HEK293 (cell line): ENCODE measurements at regions not wholly inside any gene's neighbourhood (a gene's known extent, or its start where the extent isn't known, plus 50 kb on each side); places are given as distances from the start of the nearest gene placed in this dataset.
"Not testable (repeated sequence)": the region's sequence is repeated elsewhere in the genome, so short reads cannot be mapped to it uniquely, and the experiment has no call there.

ENCODE experiments used
- CTCF ChIA-PET: fragments of 350-600 bp; formaldehyde crosslinking; extraction: SDS; loops from one replicate; lab custom pipeline; 2021; ENCODE audit warnings: antibody characterized with exemption; lab: Yijun Ruan, JAX
- POLR2A ChIA-PET: fragments of 300-600 bp; formaldehyde crosslinking; extraction: SDS; loops from one replicate; lab custom pipeline; 2020; ENCODE audit warnings: antibody characterized with exemption, inconsistent platforms; lab: Yijun Ruan, JAX
- H3K27ac ChIP-seq: fragments of 200-500 bp; sonication (Bioruptor generic); 2 replicates; pipeline ENCODE4 v1.5.1; 2014; ENCODE audit warnings: low read depth, low read length, control low read depth, inconsistent platforms; ENCODE audit errors: extremely low read depth
- H3K36me3 ChIP-seq, 2 experiments: fragments of 200-500 bp in 1 of 2; sonication (Bioruptor generic) in 1 of 2; 1 replicate in 1 of 2; 2 replicates in 1 of 2; pipeline ENCODE4 v1.5.1; 2014 to 2017; ENCODE audit warnings: inconsistent platforms in 2 of 2, low read length in 2 of 2; ENCODE audit not compliant: control insufficient read depth in 2 of 2, insufficient read depth in 1 of 2
- H3K4me1 ChIP-seq: fragments of 200-500 bp; sonication (Bioruptor generic); 2 replicates; pipeline ENCODE4 v1.5.1; 2014; ENCODE audit warnings: mild to moderate bottlenecking, low read length, inconsistent platforms; ENCODE audit not compliant: control insufficient read depth, insufficient read depth
- H3K4me3 ChIP-seq: 2 replicates; pipeline ENCODE4 v1.5.1; 2011; ENCODE audit warnings: low read depth, mild to moderate bottlenecking, control low read depth, low read length, moderate library complexity
- H3K9me3 ChIP-seq: fragments of 200-500 bp; sonication (Bioruptor generic); 2 replicates; pipeline ENCODE4 v1.5.1; 2014; ENCODE audit warnings: low read depth, low read length, inconsistent platforms; ENCODE audit not compliant: control insufficient read depth, insufficient read depth
- HOXC10 ChIP-seq: sonication (generic); formaldehyde crosslinking; IDR thresholded peaks from 2 replicates; pipeline ENCODE4 v1.8.1; 2023; ENCODE audit warnings: mild to moderate bottlenecking, missing genetic modification reagents
- IKZF3 ChIP-seq: fragments of 450-650 bp; IDR thresholded peaks from 2 replicates; pipeline ENCODE4 v1.5.0; 2018; ENCODE audit warnings: missing biosample characterization, mild to moderate bottlenecking, missing genetic modification characterization, moderate library complexity
- PRDM6 ChIP-seq: fragments of 450-650 bp; formaldehyde crosslinking; IDR thresholded peaks from 2 replicates; pipeline ENCODE4 v1.5.1; 2017; ENCODE audit warnings: missing biosample characterization, missing genetic modification characterization
- SETDB1 ChIP-seq: IDR thresholded peaks from one replicate; pipeline ENCODE4 v1.6.1; 2017; ENCODE audit warnings: mild to moderate bottlenecking, low read length, moderate library complexity, mixed read lengths; ENCODE audit not compliant: insufficient read length
- ZBTB10 ChIP-seq: fragments of 450-650 bp; formaldehyde crosslinking; IDR thresholded peaks from 2 replicates; pipeline ENCODE4 v1.5.1; 2016; ENCODE audit warnings: missing biosample characterization, missing genetic modification characterization
- ZFP41 ChIP-seq: fragments of 450-650 bp; formaldehyde crosslinking; IDR thresholded peaks from 2 replicates; pipeline ENCODE4 v1.5.1; 2016; ENCODE audit warnings: missing biosample characterization, missing genetic modification characterization, borderline replicate concordance
- ZNF10 ChIP-seq: fragments of 450-650 bp; formaldehyde crosslinking; IDR thresholded peaks from 2 replicates; pipeline ENCODE4 v1.5.1; 2017; ENCODE audit warnings: missing biosample characterization, missing genetic modification characterization
- ZNF112 ChIP-seq: fragments of 450-650 bp; formaldehyde crosslinking; IDR thresholded peaks from 2 replicates; pipeline ENCODE4 v1.5.0; 2017; ENCODE audit warnings: missing biosample characterization, missing genetic modification characterization
- ZNF184 ChIP-seq: fragments of 450-650 bp; IDR thresholded peaks from 2 replicates; pipeline ENCODE4 v1.5.1; 2018; ENCODE audit warnings: missing biosample characterization, mild to moderate bottlenecking, missing genetic modification characterization
- ZNF341 ChIP-seq: fragments of 450-650 bp; formaldehyde crosslinking; IDR thresholded peaks from 2 replicates; pipeline ENCODE4; 2016; ENCODE audit warnings: low read depth, missing biosample characterization, missing genetic modification characterization
- ZNF510 ChIP-seq: fragments of 450-650 bp; formaldehyde crosslinking; IDR thresholded peaks from 2 replicates; pipeline ENCODE4 v1.5.1; 2018; ENCODE audit warnings: mild to moderate bottlenecking, missing genetic modification characterization, missing biosample characterization; ENCODE audit not compliant: insufficient replicate concordance
- ZNF600 ChIP-seq: fragments of 450-650 bp; formaldehyde crosslinking; IDR thresholded peaks from 2 replicates; pipeline ENCODE4 v1.5.1; 2016; ENCODE audit warnings: missing biosample characterization, missing genetic modification characterization
- ZNF639 ChIP-seq: fragments of 450-650 bp; formaldehyde crosslinking; IDR thresholded peaks from 2 replicates; pipeline ENCODE4 v1.5.1; 2016; ENCODE audit warnings: missing biosample characterization, missing genetic modification characterization
- ZNF747 ChIP-seq: fragments of 450-650 bp; formaldehyde crosslinking; IDR thresholded peaks from 2 replicates; pipeline ENCODE4 v1.5.1; 2016; ENCODE audit warnings: missing biosample characterization, missing genetic modification characterization
- TF ChIP-seq, protein P1 (sequence below): fragments of 450-650 bp; formaldehyde crosslinking; IDR thresholded peaks from 2 replicates; pipeline ENCODE4 v1.5.1; 2017; ENCODE audit warnings: missing biosample characterization, missing genetic modification characterization
- TF ChIP-seq, protein P2 (sequence below): fragments of 450-650 bp; formaldehyde crosslinking; IDR thresholded peaks from 2 replicates; pipeline ENCODE4 v1.5.1; 2016; ENCODE audit warnings: missing biosample characterization, missing genetic modification characterization
- TF ChIP-seq, protein P3 (sequence below): fragments of 450-650 bp; formaldehyde crosslinking; IDR thresholded peaks from 2 replicates; pipeline ENCODE4 v1.5.1; 2016; ENCODE audit warnings: missing biosample characterization, missing genetic modification characterization

GRCh38 chr12:19625551-19625950, 186.3 kb downstream of the AEBP2 start:
- H3K27ac ChIP-seq, H3K9me3 ChIP-seq, H3K4me1 ChIP-seq, POLR2A ChIA-PET, H3K4me3 ChIP-seq, CTCF ChIA-PET, H3K36me3 ChIP-seq: not testable (repeated sequence)
- TF ChIP-seq ZNF510: peak; percentile 86
- peak; percentile 18 for TF ChIP-seq SETDB1

DNA sequence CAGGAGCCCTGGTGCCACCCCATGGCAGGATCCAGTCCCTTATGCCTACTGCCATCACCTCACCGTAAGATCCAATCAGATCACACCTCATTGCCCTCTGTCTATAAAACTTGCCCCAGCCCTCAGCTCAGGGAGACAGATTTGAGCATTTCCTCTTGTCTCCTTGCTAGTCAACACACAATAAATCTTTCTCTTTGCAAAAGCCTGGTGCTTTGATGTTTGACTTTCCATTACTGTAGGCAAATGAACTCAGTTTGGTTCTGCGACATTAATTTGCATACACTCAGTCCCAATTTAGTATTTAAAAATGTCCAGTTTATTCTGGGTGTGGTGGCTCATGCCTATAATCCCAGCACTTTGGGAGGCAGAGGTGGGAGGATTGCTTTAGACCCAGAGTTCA, 188.4 kb downstream of the AEBP2 start:
- no peaks in the 10 kb centered on the region for H3K9me3 ChIP-seq
- POLR2A ChIA-PET: no interaction called here
- H3K36me3 ChIP-seq: no peaks in the 10 kb centered on the region
- TF ChIP-seq ZNF639 (tag by site-specific recombination) (no peak), ZFP41 (tag by site-specific recombination) (no peak), ZNF747 (tag by site-specific recombination) (no peak)
- CTCF ChIA-PET: no interaction called here
- no peaks in the 10 kb centered on the region for H3K4me1 ChIP-seq
- no peak overlapping the region for H3K4me3 ChIP-seq
- H3K27ac ChIP-seq: no peak overlapping the region

DNA sequence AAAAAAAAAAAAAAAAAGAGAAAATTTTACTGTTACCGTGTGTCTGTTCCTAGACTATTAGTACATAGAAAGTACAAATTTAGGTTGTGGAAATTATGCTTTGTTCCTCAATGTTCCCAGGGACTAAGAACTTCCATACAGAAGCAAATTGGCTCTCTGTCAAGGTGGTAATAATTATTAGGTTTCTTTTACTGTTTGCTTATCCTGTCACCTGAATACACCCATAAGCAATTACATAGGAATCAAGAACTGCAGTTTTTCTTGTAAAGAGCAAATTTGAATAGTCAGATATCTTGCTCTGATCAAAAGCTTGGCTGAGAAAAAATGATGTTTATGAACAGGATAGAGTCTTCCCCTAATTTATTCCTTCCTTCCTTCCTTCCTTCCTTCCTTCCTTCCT, 191.2 kb downstream of the AEBP2 start:
- CTCF ChIA-PET: no interaction called here
- no peak overlapping the region for H3K4me3 ChIP-seq
- H3K36me3 ChIP-seq: no peaks in the 10 kb centered on the region
- H3K9me3 ChIP-seq: no peaks in the 10 kb centered on the region
- POLR2A ChIA-PET: no interaction called here
- no peak overlapping the region for H3K27ac ChIP-seq
- no peak for TF ChIP-seq HOXC10
- TF ChIP-seq, protein P1, sequence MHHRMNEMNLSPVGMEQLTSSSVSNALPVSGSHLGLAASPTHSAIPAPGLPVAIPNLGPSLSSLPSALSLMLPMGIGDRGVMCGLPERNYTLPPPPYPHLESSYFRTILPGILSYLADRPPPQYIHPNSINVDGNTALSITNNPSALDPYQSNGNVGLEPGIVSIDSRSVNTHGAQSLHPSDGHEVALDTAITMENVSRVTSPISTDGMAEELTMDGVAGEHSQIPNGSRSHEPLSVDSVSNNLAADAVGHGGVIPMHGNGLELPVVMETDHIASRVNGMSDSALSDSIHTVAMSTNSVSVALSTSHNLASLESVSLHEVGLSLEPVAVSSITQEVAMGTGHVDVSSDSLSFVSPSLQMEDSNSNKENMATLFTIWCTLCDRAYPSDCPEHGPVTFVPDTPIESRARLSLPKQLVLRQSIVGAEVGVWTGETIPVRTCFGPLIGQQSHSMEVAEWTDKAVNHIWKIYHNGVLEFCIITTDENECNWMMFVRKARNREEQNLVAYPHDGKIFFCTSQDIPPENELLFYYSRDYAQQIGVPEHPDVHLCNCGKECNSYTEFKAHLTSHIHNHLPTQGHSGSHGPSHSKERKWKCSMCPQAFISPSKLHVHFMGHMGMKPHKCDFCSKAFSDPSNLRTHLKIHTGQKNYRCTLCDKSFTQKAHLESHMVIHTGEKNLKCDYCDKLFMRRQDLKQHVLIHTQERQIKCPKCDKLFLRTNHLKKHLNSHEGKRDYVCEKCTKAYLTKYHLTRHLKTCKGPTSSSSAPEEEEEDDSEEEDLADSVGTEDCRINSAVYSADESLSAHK: no peak
- TF ChIP-seq, protein P2, sequence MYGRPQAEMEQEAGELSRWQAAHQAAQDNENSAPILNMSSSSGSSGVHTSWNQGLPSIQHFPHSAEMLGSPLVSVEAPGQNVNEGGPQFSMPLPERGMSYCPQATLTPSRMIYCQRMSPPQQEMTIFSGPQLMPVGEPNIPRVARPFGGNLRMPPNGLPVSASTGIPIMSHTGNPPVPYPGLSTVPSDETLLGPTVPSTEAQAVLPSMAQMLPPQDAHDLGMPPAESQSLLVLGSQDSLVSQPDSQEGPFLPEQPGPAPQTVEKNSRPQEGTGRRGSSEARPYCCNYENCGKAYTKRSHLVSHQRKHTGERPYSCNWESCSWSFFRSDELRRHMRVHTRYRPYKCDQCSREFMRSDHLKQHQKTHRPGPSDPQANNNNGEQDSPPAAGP: no peak
- TF ChIP-seq ZNF112 (tag by site-specific recombination): no peak
- TF ChIP-seq ZBTB10 (tag by site-specific recombination): no peak
- no peak for TF ChIP-seq IKZF3
- no peak for TF ChIP-seq PRDM6 (tag by site-specific recombination)
- TF ChIP-seq, protein P3, sequence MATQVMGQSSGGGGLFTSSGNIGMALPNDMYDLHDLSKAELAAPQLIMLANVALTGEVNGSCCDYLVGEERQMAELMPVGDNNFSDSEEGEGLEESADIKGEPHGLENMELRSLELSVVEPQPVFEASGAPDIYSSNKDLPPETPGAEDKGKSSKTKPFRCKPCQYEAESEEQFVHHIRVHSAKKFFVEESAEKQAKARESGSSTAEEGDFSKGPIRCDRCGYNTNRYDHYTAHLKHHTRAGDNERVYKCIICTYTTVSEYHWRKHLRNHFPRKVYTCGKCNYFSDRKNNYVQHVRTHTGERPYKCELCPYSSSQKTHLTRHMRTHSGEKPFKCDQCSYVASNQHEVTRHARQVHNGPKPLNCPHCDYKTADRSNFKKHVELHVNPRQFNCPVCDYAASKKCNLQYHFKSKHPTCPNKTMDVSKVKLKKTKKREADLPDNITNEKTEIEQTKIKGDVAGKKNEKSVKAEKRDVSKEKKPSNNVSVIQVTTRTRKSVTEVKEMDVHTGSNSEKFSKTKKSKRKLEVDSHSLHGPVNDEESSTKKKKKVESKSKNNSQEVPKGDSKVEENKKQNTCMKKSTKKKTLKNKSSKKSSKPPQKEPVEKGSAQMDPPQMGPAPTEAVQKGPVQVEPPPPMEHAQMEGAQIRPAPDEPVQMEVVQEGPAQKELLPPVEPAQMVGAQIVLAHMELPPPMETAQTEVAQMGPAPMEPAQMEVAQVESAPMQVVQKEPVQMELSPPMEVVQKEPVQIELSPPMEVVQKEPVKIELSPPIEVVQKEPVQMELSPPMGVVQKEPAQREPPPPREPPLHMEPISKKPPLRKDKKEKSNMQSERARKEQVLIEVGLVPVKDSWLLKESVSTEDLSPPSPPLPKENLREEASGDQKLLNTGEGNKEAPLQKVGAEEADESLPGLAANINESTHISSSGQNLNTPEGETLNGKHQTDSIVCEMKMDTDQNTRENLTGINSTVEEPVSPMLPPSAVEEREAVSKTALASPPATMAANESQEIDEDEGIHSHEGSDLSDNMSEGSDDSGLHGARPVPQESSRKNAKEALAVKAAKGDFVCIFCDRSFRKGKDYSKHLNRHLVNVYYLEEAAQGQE (tag by site-specific recombination): no peak
- TF ChIP-seq ZNF341 (tag by site-specific recombination): no peak
- TF ChIP-seq ZNF10 (tag by site-specific recombination): no peak
- no peak for TF ChIP-seq ZNF600 (tag by site-specific recombination)
- TF ChIP-seq ZNF184: no peak
- TF ChIP-seq, all 188 proteins: peak for 0
- H3K4me1 ChIP-seq: no peaks in the 10 kb centered on the region
